GM12892 (cell line): ENCODE measurements at regions not wholly inside any gene's neighbourhood (a gene's known extent, or its start where the extent isn't known, plus 50 kb on each side); places are given as distances from the start of the nearest gene placed in this dataset.

ENCODE experiments used
- DNase-seq: peaks from one replicate; pipeline ENCODE4 v3.0.0; 2011; ENCODE audit not compliant: insufficient read length
- FAIRE-seq: peaks from 2 replicates; lab custom pipeline; 2011; peaks lifted over from hg19 to GRCh38; lab: Jason Lieb, UNC
- POLR2A ChIP-seq: IDR thresholded peaks from 2 replicates; pipeline ENCODE4 v1.6.1; 2011; ENCODE audit warnings: low read depth, low read length, control low read depth
- POLR2AphosphoS5 ChIP-seq: IDR thresholded peaks from 2 replicates; pipeline ENCODE4 v1.6.1; 2011; ENCODE audit warnings: low read depth, low read length, control low read depth
- TAF1 ChIP-seq: IDR thresholded peaks from 2 replicates; pipeline ENCODE4 v1.6.1; 2011; ENCODE audit warnings: low read depth, mild to moderate bottlenecking, control low read depth, low read length, borderline replicate concordance

- no peak for TF ChIP-seq POLR2AphosphoS5
- no peak for TF ChIP-seq POLR2A
- TF ChIP-seq TAF1: no peak
- FAIRE-seq: no peak
Observed at GRCh38 chr14:95818581-95818980, 58.1 kb upstream of the TUNAR start.

GRCh38 chr14:95817271-95817670 lies 59.4 kb upstream of the TUNAR start:
- TF ChIP-seq TAF1 (no peak), POLR2A (no peak), POLR2AphosphoS5 (no peak)
- FAIRE-seq (no peak), DNase-seq (no peak)

More at GRCh38 chr14:95818581-95818980, 58.1 kb upstream of the TUNAR start:
- no peak for DNase-seq

- TF ChIP-seq POLR2AphosphoS5 (no peak), POLR2A (no peak), TAF1 (no peak)
- FAIRE-seq: no peak
- DNase-seq: no peak
Observed at GRCh38 chr14:95816539-95816938, 60.1 kb upstream of the TUNAR start.

GRCh38 chr14:95815226-95815690 lies 61.4 kb upstream of the TUNAR start:
- FAIRE-seq (no peak), DNase-seq (no peak)
- TF ChIP-seq POLR2A: no peak

- DNase-seq (no peak), FAIRE-seq (no peak)
- TF ChIP-seq TAF1: no peak
- no peak for TF ChIP-seq POLR2AphosphoS5
- no peak for TF ChIP-seq POLR2A
Observed at GRCh38 chr14:95814363-95815225, 62.0 kb upstream of the TUNAR start.

GRCh38 chr14:95811813-95812212 lies 64.8 kb upstream of the TUNAR start:
- FAIRE-seq (no peak), DNase-seq (no peak)
- TF ChIP-seq POLR2AphosphoS5 (no peak), POLR2A (no peak), TAF1 (no peak)

GRCh38 chr14:95808371-95808770 lies 68.3 kb upstream of the TUNAR start:
- DNase-seq: no peak
- FAIRE-seq: no peak
- TF ChIP-seq POLR2A: no peak
- TF ChIP-seq POLR2AphosphoS5: no peak
- TF ChIP-seq TAF1: no peak

GRCh38 chr14:95796788-95797187 lies 79.8 kb upstream of the TUNAR start:
- no peak for FAIRE-seq

GRCh38 chr14:95787941-95788340 lies 74.0 kb upstream of the TCL1A start:
- no peak for TF ChIP-seq POLR2AphosphoS5
- no peak for TF ChIP-seq TAF1
- no peak for TF ChIP-seq POLR2A
- no peak for DNase-seq
- no peak for FAIRE-seq

More at GRCh38 chr14:95796788-95797187, 79.8 kb upstream of the TUNAR start:
- DNase-seq: no peak
- TF ChIP-seq POLR2A (no peak), TAF1 (no peak), POLR2AphosphoS5 (no peak)

GRCh38 chr14:95786566-95786965 lies 72.6 kb upstream of the TCL1A start:
- DNase-seq: no peak
- TF ChIP-seq POLR2AphosphoS5 (no peak), POLR2A (no peak), TAF1 (no peak)
- FAIRE-seq: no peak

- FAIRE-seq: no peak
Observed at GRCh38 chr14:95784137-95784536, 70.2 kb upstream of the TCL1A start.

GRCh38 chr14:95776798-95777534 lies 63.0 kb upstream of the TCL1A start:
- DNase-seq: no peak
- TF ChIP-seq TAF1 (no peak), POLR2A (no peak), POLR2AphosphoS5 (no peak)
- FAIRE-seq: no peak

More at GRCh38 chr14:95784137-95784536, 70.2 kb upstream of the TCL1A start:
- TF ChIP-seq POLR2A (no peak), POLR2AphosphoS5 (no peak), TAF1 (no peak)
- no peak for DNase-seq
